ENCODE measurements at regions not wholly inside any gene's neighbourhood (a gene's known extent, or its start where the extent isn't known, plus 50 kb on each side); places are given as distances from the start of the nearest gene placed in this dataset.

DNA sequence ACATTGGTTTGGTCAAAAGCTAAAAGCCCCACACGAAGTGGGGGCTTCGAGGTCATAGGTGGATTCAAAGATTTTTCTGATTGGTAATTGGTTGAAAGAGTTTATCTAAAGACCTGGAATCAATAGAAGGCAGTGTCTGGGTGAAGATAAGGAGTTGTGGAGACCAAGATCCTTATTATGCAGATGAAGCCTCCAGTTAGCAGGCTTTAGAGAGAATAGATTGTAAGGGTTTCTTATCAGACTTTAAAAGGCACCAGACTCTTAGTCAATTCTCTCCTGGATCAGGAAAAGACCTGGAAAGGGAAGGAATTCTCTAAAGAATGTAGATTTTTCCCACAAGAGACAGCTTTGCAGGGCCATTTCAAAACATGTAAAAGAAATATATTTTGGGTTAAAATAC lies 260.2 kb downstream of the PHF14 start:
- no peaks in the 10 kb centered on the region for H3K27me3 ChIP-seq (ENCODE audit: low read depth)
- no peak overlapping the region for H3K4me3 ChIP-seq
- peaks cover 10% of the 10 kb centered on the region for H3K4me1 ChIP-seq
- no peaks in the 10 kb centered on the region for H3K9me3 ChIP-seq (replicated peaks)
- DNase-seq = no peak
- no peak overlapping the region for H3K27ac ChIP-seq (replicated peaks)
- no peaks in the 10 kb centered on the region for H3K36me3 ChIP-seq
- intact Hi-C loops (cut with micrococcal nuclease) = no loop called here
- TF ChIP-seq, protein P1, sequence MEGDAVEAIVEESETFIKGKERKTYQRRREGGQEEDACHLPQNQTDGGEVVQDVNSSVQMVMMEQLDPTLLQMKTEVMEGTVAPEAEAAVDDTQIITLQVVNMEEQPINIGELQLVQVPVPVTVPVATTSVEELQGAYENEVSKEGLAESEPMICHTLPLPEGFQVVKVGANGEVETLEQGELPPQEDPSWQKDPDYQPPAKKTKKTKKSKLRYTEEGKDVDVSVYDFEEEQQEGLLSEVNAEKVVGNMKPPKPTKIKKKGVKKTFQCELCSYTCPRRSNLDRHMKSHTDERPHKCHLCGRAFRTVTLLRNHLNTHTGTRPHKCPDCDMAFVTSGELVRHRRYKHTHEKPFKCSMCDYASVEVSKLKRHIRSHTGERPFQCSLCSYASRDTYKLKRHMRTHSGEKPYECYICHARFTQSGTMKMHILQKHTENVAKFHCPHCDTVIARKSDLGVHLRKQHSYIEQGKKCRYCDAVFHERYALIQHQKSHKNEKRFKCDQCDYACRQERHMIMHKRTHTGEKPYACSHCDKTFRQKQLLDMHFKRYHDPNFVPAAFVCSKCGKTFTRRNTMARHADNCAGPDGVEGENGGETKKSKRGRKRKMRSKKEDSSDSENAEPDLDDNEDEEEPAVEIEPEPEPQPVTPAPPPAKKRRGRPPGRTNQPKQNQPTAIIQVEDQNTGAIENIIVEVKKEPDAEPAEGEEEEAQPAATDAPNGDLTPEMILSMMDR (IDR thresholded peaks at IDR 0.05; ENCODE audit: borderline replicate concordance) = no peak

DNA sequence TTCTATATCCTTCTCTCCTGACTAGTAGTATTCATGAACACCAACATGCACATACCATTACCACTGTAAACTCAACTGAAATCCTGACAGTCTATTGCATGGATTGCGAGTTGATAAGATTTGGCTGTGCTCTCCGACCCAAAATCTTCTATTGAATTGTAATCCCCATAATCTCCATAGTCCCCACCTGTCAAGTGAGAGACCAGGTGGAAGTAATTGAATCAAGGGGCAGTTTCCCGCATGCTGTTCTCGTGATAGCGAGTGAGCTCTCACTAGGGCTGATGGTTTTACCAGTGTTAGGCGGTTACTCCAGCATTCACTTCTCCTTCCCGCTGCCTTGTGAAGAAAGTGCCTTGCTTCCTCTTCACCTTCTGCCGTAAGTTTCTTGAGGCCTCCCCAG lies 261.8 kb downstream of the PHF14 start:
- no peaks in the 10 kb centered on the region for H3K9me3 ChIP-seq (replicated peaks)
- no peaks in the 10 kb centered on the region for H3K4me1 ChIP-seq
- H3K27ac ChIP-seq (replicated peaks) = no peak overlapping the region
- intact Hi-C loops (cut with micrococcal nuclease) = no loop called here
- TF ChIP-seq, protein P1 (IDR thresholded peaks at IDR 0.05; ENCODE audit: borderline replicate concordance) = no peak
- no peaks in the 10 kb centered on the region for H3K27me3 ChIP-seq (ENCODE audit: low read depth)
- no peak overlapping the region for H3K4me3 ChIP-seq
- no peaks in the 10 kb centered on the region for H3K36me3 ChIP-seq
- no peak for DNase-seq

DNA sequence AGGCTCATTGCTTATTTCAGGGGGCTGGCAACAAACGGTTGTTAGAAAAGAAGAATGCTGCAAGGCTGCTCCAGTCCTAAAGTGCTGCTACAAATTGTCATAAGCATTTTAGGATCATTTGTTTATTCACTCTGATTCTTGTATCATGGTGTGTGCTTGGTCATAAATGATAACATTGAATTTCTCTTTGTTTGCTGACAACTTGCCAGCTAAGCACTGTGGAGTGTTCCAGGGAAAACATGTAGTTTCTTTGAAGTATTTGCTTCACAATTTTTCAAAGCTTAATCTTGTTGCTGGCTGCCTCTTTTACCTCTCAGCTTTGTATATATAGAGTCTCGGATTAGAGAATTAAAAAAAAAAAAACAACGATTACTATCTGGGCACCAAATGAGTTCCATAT lies 263.0 kb downstream of the PHF14 start:
- H3K9me3 ChIP-seq (replicated peaks) = no peaks in the 10 kb centered on the region
- no peak for DNase-seq
- H3K27ac ChIP-seq (replicated peaks) = no peak overlapping the region
- H3K27me3 ChIP-seq (ENCODE audit: low read depth) = no peaks in the 10 kb centered on the region
- no peaks in the 10 kb centered on the region for H3K4me1 ChIP-seq
- H3K36me3 ChIP-seq = no peaks in the 10 kb centered on the region
- no peak overlapping the region for H3K4me3 ChIP-seq
- intact Hi-C loops (cut with micrococcal nuclease) = no loop called here
- TF ChIP-seq, protein P1 (IDR thresholded peaks at IDR 0.05; ENCODE audit: borderline replicate concordance) = no peak

DNA sequence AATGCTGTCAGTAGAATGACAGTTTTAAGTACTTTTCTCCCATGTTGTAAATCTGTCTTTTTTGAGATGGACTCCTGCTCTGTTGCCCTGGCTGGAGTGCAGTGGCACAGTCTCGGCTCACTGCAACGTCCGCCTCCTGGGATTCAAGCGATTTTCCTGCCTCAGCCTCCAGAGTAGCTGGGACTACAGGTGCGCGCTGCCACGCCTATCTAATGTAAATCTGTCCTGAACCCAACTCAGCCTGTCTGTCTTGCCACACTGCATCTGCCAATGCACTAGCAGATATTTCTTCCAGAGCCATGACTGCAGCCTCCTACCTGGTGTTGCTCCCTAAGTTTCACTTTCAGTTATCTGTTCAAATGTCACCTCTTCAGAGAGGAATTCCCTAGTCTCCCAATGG lies 264.1 kb downstream of the PHF14 start:
- no peak for DNase-seq
- Histone ChIP-seq H3K4me1 (no peaks in the 10 kb centered on the region), H3K4me3 (peak overlapping the region; percentile 42), H3K27ac (replicated peaks) (no peak overlapping the region), H3K27me3 (ENCODE audit: low read depth) (no peaks in the 10 kb centered on the region), H3K36me3 (no peaks in the 10 kb centered on the region), H3K9me3 (replicated peaks) (no peaks in the 10 kb centered on the region)
- intact Hi-C loops (cut with micrococcal nuclease) = no loop called here
- TF ChIP-seq, protein P1 (IDR thresholded peaks at IDR 0.05; ENCODE audit: borderline replicate concordance) = no peak

DNA sequence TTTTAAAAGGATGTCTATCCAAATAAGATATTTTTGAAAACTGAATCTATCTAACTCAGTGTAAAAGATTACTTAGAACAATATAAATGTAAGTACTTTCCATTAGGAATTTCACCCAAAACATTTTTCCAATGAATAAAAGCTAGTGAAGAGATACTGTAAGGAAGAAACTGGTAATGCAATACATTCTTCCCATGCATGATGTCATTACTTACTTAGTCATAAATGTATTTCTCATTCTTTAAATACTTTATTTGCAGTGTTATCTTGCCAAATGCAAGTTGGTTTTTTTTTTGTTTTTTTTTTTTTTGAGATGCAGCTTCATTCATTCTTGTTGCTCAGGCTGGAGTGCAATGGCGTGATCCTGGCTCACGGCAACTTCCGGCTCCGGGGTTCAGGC lies 265.6 kb downstream of the PHF14 start:
- Histone ChIP-seq H3K36me3 (no peaks in the 10 kb centered on the region), H3K27me3 (ENCODE audit: low read depth) (no peaks in the 10 kb centered on the region), H3K9me3 (replicated peaks) (no peaks in the 10 kb centered on the region), H3K4me1 (no peaks in the 10 kb centered on the region), H3K27ac (replicated peaks) (no peak overlapping the region), H3K4me3 (no peak overlapping the region)
- TF ChIP-seq, protein P1 (IDR thresholded peaks at IDR 0.05; ENCODE audit: borderline replicate concordance) = no peak
- intact Hi-C loops (cut with micrococcal nuclease) = no loop called here
- DNase-seq = no peak

DNA sequence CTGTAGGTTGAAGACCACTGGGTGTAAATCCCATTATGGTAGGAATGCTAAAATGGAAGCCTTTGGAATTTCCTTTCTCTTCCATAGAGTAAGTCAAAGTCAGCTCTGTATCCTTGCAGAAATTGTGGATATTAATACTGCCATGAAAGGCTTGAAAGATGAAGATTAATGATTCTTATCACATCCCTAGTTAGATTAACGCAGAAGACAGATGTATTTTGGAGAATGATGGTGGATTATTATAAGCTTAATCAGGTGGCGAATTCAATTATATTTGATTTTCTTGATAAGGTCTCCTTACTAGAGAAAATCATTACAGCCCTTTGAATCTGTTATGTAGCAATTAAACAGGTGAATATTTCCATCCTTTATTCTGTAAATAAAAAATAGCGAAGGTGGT lies 270.1 kb downstream of the PHF14 start:
- H3K4me3 ChIP-seq = no peak overlapping the region
- H3K27ac ChIP-seq (replicated peaks) = no peak overlapping the region
- TF ChIP-seq, protein P1 (IDR thresholded peaks at IDR 0.05; ENCODE audit: borderline replicate concordance) = no peak
- no peaks in the 10 kb centered on the region for H3K9me3 ChIP-seq (replicated peaks)
- no peak for DNase-seq
- intact Hi-C loops (cut with micrococcal nuclease) = no loop called here
- no peaks in the 10 kb centered on the region for H3K27me3 ChIP-seq (ENCODE audit: low read depth)
- H3K36me3 ChIP-seq = no peaks in the 10 kb centered on the region
- H3K4me1 ChIP-seq = no peaks in the 10 kb centered on the region
